HEK293T (cell line): ENCODE measurements at regions not wholly inside any gene's neighbourhood (a gene's known extent, or its start where the extent isn't known, plus 50 kb on each side); places are given as distances from the start of the nearest gene placed in this dataset.

Experiments used
- CTCF ChIA-PET: fragments of 350-600 bp; formaldehyde crosslinking; extraction: SDS; loops from one replicate; lab custom pipeline; 2021; ENCODE audit warnings: antibody characterized with exemption, inconsistent platforms; lab: Yijun Ruan, JAX
- POLR2A ChIA-PET: fragments of 350-600 bp; formaldehyde crosslinking; extraction: SDS; loops from one replicate; lab custom pipeline; 2020; ENCODE audit warnings: antibody characterized with exemption, inconsistent platforms; lab: Yijun Ruan, JAX
- DNase-seq: peaks from one replicate; pipeline ENCODE4 v3.0.0; 2012; ENCODE audit warnings: mixed read lengths; ENCODE audit errors: extremely low spot score
- ARNT ChIP-seq: fragments of 450-650 bp; IDR thresholded peaks from 2 replicates; pipeline ENCODE4 v1.6.1; 2017; ENCODE audit warnings: mild to moderate bottlenecking
- BHLHE40 ChIP-seq: fragments of 450-650 bp; IDR thresholded peaks from 2 replicates; pipeline ENCODE4 v1.6.1; 2016; ENCODE audit warnings: mild to moderate bottlenecking, moderate library complexity, borderline replicate concordance
- CTBP1 ChIP-seq: fragments of 450-650 bp; IDR thresholded peaks from 2 replicates; pipeline ENCODE4 v1.6.1; 2016; ENCODE audit warnings: borderline replicate concordance
- ELF4 ChIP-seq: fragments of 450-650 bp; IDR thresholded peaks from 2 replicates; pipeline ENCODE4 v1.6.1; 2017; ENCODE audit warnings: antibody characterized with exemption
- FOXA1 ChIP-seq: fragments of 450-650 bp; IDR thresholded peaks from 2 replicates; pipeline ENCODE4 v1.6.1; 2016; ENCODE audit warnings: mild to moderate bottlenecking
- FOXK2 ChIP-seq: fragments of 450-650 bp; IDR thresholded peaks from 2 replicates; pipeline ENCODE4 v1.6.1; 2016; ENCODE audit warnings: mild to moderate bottlenecking
- FOXM1 ChIP-seq: fragments of 450-650 bp; IDR thresholded peaks from 2 replicates; pipeline ENCODE4 v1.6.1; 2017; ENCODE audit warnings: mild to moderate bottlenecking, borderline replicate concordance
- HDGF ChIP-seq: fragments of 450-650 bp; IDR thresholded peaks from 2 replicates; pipeline ENCODE4 v1.6.1; 2017; ENCODE audit warnings: antibody characterized with exemption, borderline replicate concordance
- L3MBTL2 ChIP-seq: fragments of 450-650 bp; conservative IDR thresholded peaks from 2 replicates; pipeline ENCODE4 v1.6.1; 2016; ENCODE audit warnings: mild to moderate bottlenecking
- LEF1 ChIP-seq: fragments of 450-650 bp; IDR thresholded peaks from 2 replicates; pipeline ENCODE4 v1.6.1; 2017; ENCODE audit warnings: mild to moderate bottlenecking, borderline replicate concordance
- NFRKB ChIP-seq: fragments of 450-650 bp; IDR thresholded peaks from 2 replicates; pipeline ENCODE4 v1.6.1; 2016; ENCODE audit warnings: mild to moderate bottlenecking, moderate library complexity
- PKNOX1 ChIP-seq: fragments of 450-650 bp; IDR thresholded peaks from 2 replicates; pipeline ENCODE4 v1.6.1; 2016
- SP1 ChIP-seq: fragments of 450-650 bp; IDR thresholded peaks from 2 replicates; pipeline ENCODE4 v1.6.1; 2017
- SUZ12 ChIP-seq: fragments of 450-650 bp; IDR thresholded peaks from 2 replicates; pipeline ENCODE4 v1.6.1; 2016; ENCODE audit warnings: mild to moderate bottlenecking
- TARDBP ChIP-seq: fragments of 450-650 bp; IDR thresholded peaks from 2 replicates; pipeline ENCODE4 v1.6.1; 2016
- ZNF384 ChIP-seq: fragments of 450-650 bp; IDR thresholded peaks from 2 replicates; pipeline ENCODE4 v1.6.1; 2016

- ChIA-PET POLR2A (no interaction called here), CTCF (no interaction called here)
- no peak for DNase-seq
- TF ChIP-seq ZNF384 (no peak), FOXM1 (no peak), FOXA1 (no peak), L3MBTL2 (no peak), ARNT (no peak), SP1 (no peak), SUZ12 (no peak), CTBP1 (no peak), BHLHE40 (no peak)
Measured at GRCh38 chr2:237260686-237261085, 153.3 kb downstream of the COL6A3 start.

GRCh38 chr2:237261327-237261726 lies 152.6 kb downstream of the COL6A3 start:
- ChIA-PET POLR2A (no interaction called here), CTCF (no interaction called here)
- no peak for DNase-seq
- no peak for TF ChIP-seq FOXM1
- no peak for TF ChIP-seq ZNF384
- TF ChIP-seq SUZ12 = no peak
- no peak for TF ChIP-seq ELF4
- TF ChIP-seq NFRKB = no peak
- no peak for TF ChIP-seq L3MBTL2
- no peak for TF ChIP-seq SP1
- no peak for TF ChIP-seq ARNT
- TF ChIP-seq CTBP1 = no peak
- TF ChIP-seq HDGF = no peak
- TF ChIP-seq FOXK2 = no peak
- no peak for TF ChIP-seq TARDBP
- no peak for TF ChIP-seq PKNOX1
- TF ChIP-seq FOXA1 = no peak
- no peak for TF ChIP-seq BHLHE40
- no peak for TF ChIP-seq LEF1

GRCh38 chr2:237262838-237263771 lies 150.9 kb downstream of the COL6A3 start:
- DNase-seq = no peak
- CTCF ChIA-PET = no interaction called here
- TF ChIP-seq LEF1 = no peak
- TF ChIP-seq FOXA1 = no peak
- TF ChIP-seq ELF4 = no peak
- TF ChIP-seq SP1 = no peak
- no peak for TF ChIP-seq NFRKB
- no peak for TF ChIP-seq TARDBP
- no peak for TF ChIP-seq L3MBTL2
- TF ChIP-seq FOXM1 = no peak
- no peak for TF ChIP-seq CTBP1
- TF ChIP-seq SUZ12 = no peak
- no peak for TF ChIP-seq HDGF
- no peak for TF ChIP-seq BHLHE40
- TF ChIP-seq ZNF384 = no peak
- no peak for TF ChIP-seq FOXK2
- no peak for TF ChIP-seq PKNOX1
- TF ChIP-seq ARNT = no peak
- POLR2A ChIA-PET = no interaction called here

- no peak for DNase-seq
- ChIA-PET CTCF (no interaction called here), POLR2A (no interaction called here)
- TF ChIP-seq HDGF (no peak), LEF1 (no peak), L3MBTL2 (no peak), SP1 (no peak), BHLHE40 (no peak)
Measured at GRCh38 chr2:237264480-237265219, 149.3 kb downstream of the COL6A3 start.

- DNase-seq = no peak
- ChIA-PET POLR2A (no interaction called here), CTCF (interaction anchor here (0.6 kb wide), 1 partner anchor 202 kb away, joined by 3 read pairs; no protein-coding TSS in a partner anchor)
- no peak for TF ChIP-seq PKNOX1
- no peak for TF ChIP-seq NFRKB
- no peak for TF ChIP-seq BHLHE40
- TF ChIP-seq HDGF = no peak
- no peak for TF ChIP-seq FOXM1
- TF ChIP-seq SP1 = no peak
- TF ChIP-seq SUZ12 = no peak
- no peak for TF ChIP-seq CTBP1
- TF ChIP-seq FOXA1 = no peak
- TF ChIP-seq ELF4 = no peak
Measured at GRCh38 chr2:237268004-237268708, 145.8 kb downstream of the COL6A3 start.
